ENCODE measurements at regions not wholly inside any gene's neighbourhood (a gene's known extent, or its start where the extent isn't known, plus 50 kb on each side); places are given as distances from the start of the nearest gene placed in this dataset.

DNA sequence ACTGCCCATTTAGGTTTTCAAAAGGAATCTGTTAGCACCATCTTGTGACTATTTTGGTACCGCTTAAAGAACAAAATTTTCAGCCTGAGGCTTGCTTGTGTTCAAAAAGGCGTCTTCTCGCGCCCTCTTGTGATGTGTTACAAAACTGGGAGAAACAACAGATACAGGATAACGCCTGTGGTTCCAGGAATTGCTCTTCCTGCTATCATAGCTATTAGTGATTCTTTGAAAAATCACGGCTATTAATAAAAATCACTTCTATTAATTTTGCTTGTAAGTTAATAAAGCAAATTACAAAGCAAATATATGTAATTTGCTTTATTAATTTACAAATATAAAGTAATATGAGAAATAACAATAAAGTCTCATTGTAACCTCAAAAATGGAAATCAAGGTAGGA, 82.2 kb upstream of the ABCD3 start:
- WGBS, 2 donors (ENCODE audit: extremely low coverage in 2 of 2, insufficient read length in 2 of 2, insufficient replicate concordance in 1 of 2): no CpG with 5 or more reads among the region's 6 CpGs
- Histone ChIP-seq H4K8ac (ENCODE audit: low read depth, low read length) (no peak overlapping the region), H2BK15ac (ENCODE audit: low read length) (no peak overlapping the region), H3K23ac (ENCODE audit: low read depth, low read length, poor library complexity) (no peak overlapping the region), H2AK5ac (ENCODE audit: low read depth, low read length) (no peak overlapping the region), H3K4ac (ENCODE audit: low read length) (no peak overlapping the region), H2BK5ac (ENCODE audit: low read length) (no peak overlapping the region), H3K9ac (ENCODE audit: low read depth, low read length, poor library complexity) (no peak overlapping the region), H3K27ac (replicated peaks; ENCODE audit: low read length) (no peak overlapping the region), H3K9me3 (replicated peaks in 1 of 2; ENCODE audit: control insufficient read depth in 2 of 2, insufficient read depth in 1 of 2, low read depth in 1 of 2, low read length in 2 of 2) (no peaks in the 10 kb centered on the region), H2BK120ac (ENCODE audit: low read depth, low read length) (no peak overlapping the region), H3K4me1 (ENCODE audit: control insufficient read depth in 2 of 2, insufficient read depth in 1 of 2, low read depth in 1 of 2, low read length in 2 of 2) (peaks cover 0 to 2% of the 10 kb centered on the region in 2 donors), H3K4me2 (ENCODE audit: insufficient read depth, low read length, poor library complexity, severe bottlenecking) (no peak overlapping the region), H3K27me3 (ENCODE audit: control insufficient read depth in 3 of 3, insufficient read depth in 3 of 3, low read depth in 1 of 3, low read length in 3 of 3) (peaks cover 0 to 5% (median 0%) of the 10 kb centered on the region in 3 experiments), H3K79me1 (ENCODE audit: low read depth, low read length) (no peaks in the 10 kb centered on the region), H4K91ac (ENCODE audit: low read depth, low read length, poor library complexity) (no peak overlapping the region), H3K36me3 (replicated peaks in 1 of 2; ENCODE audit: control insufficient read depth in 2 of 2, insufficient read depth in 2 of 2, low read length in 2 of 2) (no peaks in the 10 kb centered on the region), H3K18ac (ENCODE audit: low read length) (no peak overlapping the region), H3K4me3 (ENCODE audit: low read length in 2 of 2) (no peak overlapping the region), H2BK12ac (ENCODE audit: low read length) (no peak overlapping the region), H3K14ac (ENCODE audit: low read length) (no peak overlapping the region), H2AFZ (ENCODE audit: low read length) (no peak overlapping the region)
- peak; percentile 70 for DNase-seq (ENCODE audit: low spot score)

- Histone ChIP-seq H4K91ac (ENCODE audit: low read depth, low read length, poor library complexity) (no peak overlapping the region), H3K36me3 (replicated peaks in 1 of 2; ENCODE audit: control insufficient read depth in 2 of 2, insufficient read depth in 2 of 2, low read length in 2 of 2) (no peaks in the 10 kb centered on the region), H3K27me3 (ENCODE audit: control insufficient read depth in 3 of 3, insufficient read depth in 3 of 3, low read depth in 1 of 3, low read length in 3 of 3) (peaks cover 0 to 4% (median 0%) of the 10 kb centered on the region in 3 experiments), H3K4me2 (ENCODE audit: insufficient read depth, low read length, poor library complexity, severe bottlenecking) (no peak overlapping the region), H3K14ac (ENCODE audit: low read length) (no peak overlapping the region), H3K27ac (replicated peaks; ENCODE audit: low read length) (no peak overlapping the region), H3K9ac (ENCODE audit: low read depth, low read length, poor library complexity) (no peak overlapping the region), H2BK120ac (ENCODE audit: low read depth, low read length) (no peak overlapping the region), H3K4me1 (ENCODE audit: control insufficient read depth in 2 of 2, insufficient read depth in 1 of 2, low read depth in 1 of 2, low read length in 2 of 2) (peaks cover 0 to 2% of the 10 kb centered on the region in 2 donors), H3K23ac (ENCODE audit: low read depth, low read length, poor library complexity) (no peak overlapping the region), H2BK5ac (ENCODE audit: low read length) (no peak overlapping the region), H3K9me3 (replicated peaks in 1 of 2; ENCODE audit: control insufficient read depth in 2 of 2, insufficient read depth in 1 of 2, low read depth in 1 of 2, low read length in 2 of 2) (no peaks in the 10 kb centered on the region), H3K79me1 (ENCODE audit: low read depth, low read length) (no peaks in the 10 kb centered on the region), H2AK5ac (ENCODE audit: low read depth, low read length) (no peak overlapping the region), H3K4me3 (ENCODE audit: low read length in 2 of 2) (no peak overlapping the region), H3K4ac (ENCODE audit: low read length) (no peak overlapping the region), H4K8ac (ENCODE audit: low read depth, low read length) (no peak overlapping the region), H2BK12ac (ENCODE audit: low read length) (no peak overlapping the region), H2AFZ (ENCODE audit: low read length) (no peak overlapping the region), H3K18ac (ENCODE audit: low read length) (no peak overlapping the region), H2BK15ac (ENCODE audit: low read length) (no peak overlapping the region)
- DNase-seq (ENCODE audit: low spot score): no peak
- WGBS, 2 donors (ENCODE audit: extremely low coverage in 2 of 2, insufficient read length in 2 of 2, insufficient replicate concordance in 1 of 2): no CpG with 5 or more reads among the region's 2 CpGs
These were observed 82.7 kb upstream of the ABCD3 start for GRCh38 chr1:94335447-94335846.

DNA sequence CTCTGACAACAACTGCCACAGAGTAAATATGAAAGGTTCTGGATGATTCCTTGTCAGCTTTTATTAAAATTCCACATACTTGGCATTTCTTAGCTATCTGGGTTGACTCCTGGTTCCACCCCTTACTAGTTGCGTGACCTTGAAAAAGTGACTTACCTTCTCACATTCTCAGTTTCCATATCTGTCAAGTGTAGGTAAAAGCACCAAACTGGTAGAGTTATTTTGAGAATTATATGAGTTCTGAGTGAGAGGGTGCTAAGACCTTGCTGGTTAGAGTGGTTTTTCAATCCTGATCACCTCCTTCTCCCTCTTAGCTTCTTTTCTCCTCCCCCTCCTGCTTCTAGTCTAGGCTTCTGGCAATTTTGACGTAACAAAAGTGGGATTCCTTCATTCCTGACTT, 83.4 kb upstream of the ABCD3 start:
- Histone ChIP-seq H3K4ac (ENCODE audit: low read length) (no peak overlapping the region), H2AK5ac (ENCODE audit: low read depth, low read length) (no peak overlapping the region), H3K27ac (replicated peaks; ENCODE audit: low read length) (no peak overlapping the region), H4K8ac (ENCODE audit: low read depth, low read length) (no peak overlapping the region), H3K18ac (ENCODE audit: low read length) (no peak overlapping the region), H4K91ac (ENCODE audit: low read depth, low read length, poor library complexity) (no peak overlapping the region), H3K4me2 (ENCODE audit: insufficient read depth, low read length, poor library complexity, severe bottlenecking) (no peak overlapping the region), H3K9ac (ENCODE audit: low read depth, low read length, poor library complexity) (no peak overlapping the region), H2BK120ac (ENCODE audit: low read depth, low read length) (no peak overlapping the region), H2BK5ac (ENCODE audit: low read length) (no peak overlapping the region), H3K23ac (ENCODE audit: low read depth, low read length, poor library complexity) (no peak overlapping the region), H2BK12ac (ENCODE audit: low read length) (no peak overlapping the region), H3K9me3 (replicated peaks in 1 of 2; ENCODE audit: control insufficient read depth in 2 of 2, insufficient read depth in 1 of 2, low read depth in 1 of 2, low read length in 2 of 2) (no peaks in the 10 kb centered on the region), H3K4me3 (ENCODE audit: low read length in 2 of 2) (no peak overlapping the region), H2AFZ (ENCODE audit: low read length) (no peak overlapping the region), H3K79me1 (ENCODE audit: low read depth, low read length) (no peaks in the 10 kb centered on the region), H3K4me1 (ENCODE audit: control insufficient read depth in 2 of 2, insufficient read depth in 1 of 2, low read depth in 1 of 2, low read length in 2 of 2) (peaks cover 0 to 2% of the 10 kb centered on the region in 2 donors), H3K14ac (ENCODE audit: low read length) (no peak overlapping the region), H3K36me3 (replicated peaks in 1 of 2; ENCODE audit: control insufficient read depth in 2 of 2, insufficient read depth in 2 of 2, low read length in 2 of 2) (no peaks in the 10 kb centered on the region), H2BK15ac (ENCODE audit: low read length) (no peak overlapping the region), H3K27me3 (ENCODE audit: control insufficient read depth in 3 of 3, insufficient read depth in 3 of 3, low read depth in 1 of 3, low read length in 3 of 3) (no peaks in the 10 kb centered on the region)
- WGBS, 2 donors (ENCODE audit: extremely low coverage in 2 of 2, insufficient read length in 2 of 2, insufficient replicate concordance in 1 of 2): no CpG with 5 or more reads among the region's 2 CpGs
- DNase-seq (ENCODE audit: low spot score): no peak

DNA sequence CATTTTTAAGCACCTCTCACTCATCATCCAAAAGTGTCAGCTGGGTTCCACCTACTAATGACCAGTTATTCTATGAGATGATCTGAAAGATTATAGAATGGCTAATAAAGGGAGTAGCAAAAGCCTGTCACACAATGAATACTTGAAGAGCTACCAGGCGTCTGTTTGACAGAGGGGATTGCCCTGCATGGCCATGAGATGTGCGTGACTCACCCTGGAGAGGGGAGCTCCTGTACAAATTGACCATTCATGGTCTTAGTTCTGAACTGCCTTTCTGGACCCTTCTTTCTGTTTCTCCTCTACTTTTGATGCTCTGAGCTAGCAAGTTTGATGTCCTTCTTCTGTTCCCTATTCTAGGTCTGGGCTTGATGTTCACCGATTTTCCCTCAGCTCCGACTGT, 85.2 kb upstream of the ABCD3 start:
- no peak overlapping the region for H3K4me2 ChIP-seq (ENCODE audit: insufficient read depth, low read length, poor library complexity, severe bottlenecking)
- H3K9ac ChIP-seq (ENCODE audit: low read depth, low read length, poor library complexity): no peak overlapping the region
- no peak overlapping the region for H3K18ac ChIP-seq (ENCODE audit: low read length)
- no peaks in the 10 kb centered on the region for H3K79me1 ChIP-seq (ENCODE audit: low read depth, low read length)
- peaks cover 0 to 2% of the 10 kb centered on the region in 2 donors for H3K4me1 ChIP-seq (ENCODE audit: control insufficient read depth in 2 of 2, insufficient read depth in 1 of 2, low read depth in 1 of 2, low read length in 2 of 2)
- H2BK12ac ChIP-seq (ENCODE audit: low read length): no peak overlapping the region
- no peak overlapping the region for H2BK15ac ChIP-seq (ENCODE audit: low read length)
- H4K8ac ChIP-seq (ENCODE audit: low read depth, low read length): no peak overlapping the region
- H2AFZ ChIP-seq (ENCODE audit: low read length): no peak overlapping the region
- no peaks in the 10 kb centered on the region for H3K36me3 ChIP-seq (replicated peaks in 1 of 2; ENCODE audit: control insufficient read depth in 2 of 2, insufficient read depth in 2 of 2, low read length in 2 of 2)
- no peaks in the 10 kb centered on the region for H3K9me3 ChIP-seq (replicated peaks in 1 of 2; ENCODE audit: control insufficient read depth in 2 of 2, insufficient read depth in 1 of 2, low read depth in 1 of 2, low read length in 2 of 2)
- no peak overlapping the region for H4K91ac ChIP-seq (ENCODE audit: low read depth, low read length, poor library complexity)
- no peak overlapping the region for H2BK5ac ChIP-seq (ENCODE audit: low read length)
- no peak overlapping the region for H3K27ac ChIP-seq (replicated peaks; ENCODE audit: low read length)
- no peak overlapping the region for H3K4ac ChIP-seq (ENCODE audit: low read length)
- peaks cover 0 to 6% (median 0%) of the 10 kb centered on the region in 3 experiments for H3K27me3 ChIP-seq (ENCODE audit: control insufficient read depth in 3 of 3, insufficient read depth in 3 of 3, low read depth in 1 of 3, low read length in 3 of 3)
- DNase-seq (ENCODE audit: low spot score): no peak
- no peak overlapping the region for H3K23ac ChIP-seq (ENCODE audit: low read depth, low read length, poor library complexity)
- H3K4me3 ChIP-seq (ENCODE audit: low read length in 2 of 2): peak overlapping the region in 1 of 2 donors; percentile 37
- no peak overlapping the region for H2BK120ac ChIP-seq (ENCODE audit: low read depth, low read length)
- WGBS, 2 donors (ENCODE audit: extremely low coverage in 2 of 2, insufficient read length in 2 of 2, insufficient replicate concordance in 1 of 2): no CpG with 5 or more reads among the region's 4 CpGs
- H2AK5ac ChIP-seq (ENCODE audit: low read depth, low read length): no peak overlapping the region
- H3K14ac ChIP-seq (ENCODE audit: low read length): no peak overlapping the region

All from neuronal stem cell (in vitro differentiated cells).